Activated T-helper 1 cell treated with anti-CD3 and anti-CD28 coated beads, Interleukin-12 subunit alpha, Interleukin-12 subunit beta, Interleukin-2, Interleukin-4 antibody, amounts not matched to agents 30 ng/mL and 10 ng/mL and 1 ng/mL, durations not matched to agents 14 hours and 24 hours and 36 hours (primary cell): ENCODE measurements at regions not wholly inside any gene's neighbourhood (a gene's known extent, or its start where the extent isn't known, plus 50 kb on each side); places are given as distances from the start of the nearest gene placed in this dataset.

Source experiments
- DNase-seq: peaks from one replicate; pipeline ENCODE4 v3.0.0; 2021; ENCODE audit warnings: low spot score
- H3K27ac Mint-ChIP-seq: one replicate; pipeline ENCODE4 v1.8.0; 2021; ENCODE audit warnings: mild to moderate bottlenecking, mixed read lengths
- H3K27me3 Mint-ChIP-seq: one replicate; pipeline ENCODE4 v1.8.0; 2022; ENCODE audit warnings: mild to moderate bottlenecking, moderate library complexity, mixed read lengths; ENCODE audit not compliant: insufficient read depth
- H3K36me3 Mint-ChIP-seq: one replicate; pipeline ENCODE4 v1.8.0; 2021; ENCODE audit warnings: low read depth, mixed read lengths
- H3K4me1 Mint-ChIP-seq: one replicate; pipeline ENCODE4 v1.8.0; 2021; ENCODE audit warnings: low read depth, mixed read lengths
- H3K4me3 Mint-ChIP-seq: one replicate; pipeline ENCODE4 v1.8.0; 2021; ENCODE audit warnings: mild to moderate bottlenecking, moderate library complexity, mixed read lengths
- H3K9me3 Mint-ChIP-seq: one replicate; pipeline ENCODE4 v1.8.0; 2021; ENCODE audit warnings: mixed read lengths
- intact Hi-C: fragments of 100-400 bp; cut with micrococcal nuclease; formaldehyde crosslinking; loops from one replicate; pipeline ENCODE4 v1.15.1; 2024

DNA sequence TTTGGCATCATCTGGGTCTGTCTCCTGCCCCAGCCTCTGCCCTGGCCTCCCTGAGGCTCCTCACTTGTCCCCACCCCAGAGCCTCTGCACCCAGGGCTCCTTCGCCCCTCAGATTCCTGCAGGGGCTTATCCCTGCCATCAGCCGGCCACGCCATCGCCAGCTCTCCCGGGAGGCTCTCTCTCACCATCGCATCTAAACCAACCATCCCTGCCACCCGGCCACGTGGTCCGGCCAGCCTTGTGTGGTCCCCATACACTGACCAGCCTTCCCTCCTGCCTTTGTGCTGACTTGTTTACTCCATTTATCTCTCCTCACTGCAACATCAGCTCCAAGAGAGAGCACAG is 134.3 kb upstream of the IQSEC1 start:
- Mint-ChIP-seq H3K9me3 (no peaks in the 10 kb centered on the region), H3K4me3 (no peak overlapping the region), H3K36me3 (no peaks in the 10 kb centered on the region)

DNA sequence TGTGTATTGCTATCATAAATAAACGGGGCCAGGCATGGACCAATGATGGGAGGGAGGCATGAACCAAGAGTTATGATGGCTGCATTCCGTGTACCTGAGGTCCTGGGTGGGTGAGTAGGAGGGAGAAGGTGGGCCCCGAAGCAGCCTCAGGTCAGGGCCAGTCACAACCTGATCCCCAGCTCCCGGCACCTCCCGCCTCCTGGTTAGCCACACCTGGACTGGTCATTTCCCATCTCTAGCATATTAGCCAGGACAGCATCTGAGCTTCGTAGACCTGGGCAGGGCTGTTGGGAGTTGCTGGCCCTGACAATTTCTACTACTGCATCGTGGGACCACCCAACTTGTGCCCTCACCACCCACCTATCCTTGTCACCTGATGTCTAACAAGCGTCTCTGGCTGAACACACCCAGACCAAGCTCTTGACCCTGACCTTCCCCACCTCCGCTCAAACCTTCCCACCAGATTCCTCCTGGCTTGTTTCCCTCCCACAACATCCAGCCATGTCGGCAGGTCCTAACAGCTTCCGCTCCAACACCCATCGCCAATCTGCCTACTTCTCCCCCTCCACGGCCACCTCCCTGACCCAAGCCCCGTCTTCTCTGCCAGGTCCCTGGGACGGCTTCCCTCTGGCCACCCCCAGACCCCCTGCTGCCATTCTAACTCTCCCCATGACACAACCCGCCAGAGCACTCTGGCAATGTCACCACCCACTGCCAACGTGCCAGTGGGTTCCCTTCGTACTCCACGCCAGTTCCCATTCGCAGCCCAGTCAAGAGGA is 133.8 kb upstream of the IQSEC1 start:
- Mint-ChIP-seq H3K4me1 (no peaks in the 10 kb centered on the region), H3K4me3 (no peak overlapping the region), H3K27ac (no peak overlapping the region), H3K9me3 (no peaks in the 10 kb centered on the region), H3K27me3 (peaks cover 21% of the 10 kb centered on the region), H3K36me3 (no peaks in the 10 kb centered on the region)
- DNase-seq, result no peak
- intact Hi-C loops, result no loop called here

More for the DNA sequence above, 134.3 kb upstream of the IQSEC1 start:
- DNase-seq, result no peak
- Mint-ChIP-seq H3K27ac (no peak overlapping the region), H3K4me1 (no peaks in the 10 kb centered on the region), H3K27me3 (peaks cover 17% of the 10 kb centered on the region)
- intact Hi-C loops, result no loop called here

DNA sequence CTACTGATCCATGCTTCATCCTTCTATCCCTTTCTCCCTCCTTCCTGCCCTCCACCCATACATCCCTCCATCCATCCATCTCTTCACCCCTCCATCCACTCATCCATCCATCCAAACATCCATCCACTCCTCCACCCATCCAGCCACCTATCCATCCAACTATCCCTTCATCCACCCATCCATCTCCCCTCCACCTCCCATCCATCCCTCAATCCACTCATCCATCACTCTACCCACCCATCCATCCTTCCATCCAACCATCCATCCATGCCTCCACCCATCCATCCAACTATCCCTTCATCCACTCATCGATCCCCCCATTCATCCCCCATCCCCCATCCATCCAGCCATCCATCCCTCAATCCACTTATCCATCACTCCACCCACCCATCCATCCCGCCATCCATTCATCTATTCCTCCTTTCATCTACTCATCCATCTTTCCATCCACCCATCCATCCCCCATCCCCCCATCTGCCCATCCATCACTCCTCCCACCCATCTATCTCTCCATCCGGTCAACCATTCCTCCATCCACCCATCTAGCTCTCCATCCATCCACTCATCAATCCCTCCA is 132.4 kb upstream of the IQSEC1 start:
- Mint-ChIP-seq H3K27ac (no peak overlapping the region), H3K9me3 (no peaks in the 10 kb centered on the region), H3K27me3 (peaks cover 22% of the 10 kb centered on the region), H3K4me1 (no peaks in the 10 kb centered on the region), H3K36me3 (no peaks in the 10 kb centered on the region), H3K4me3 (no peak overlapping the region)
- intact Hi-C loops, result no loop called here
- no peak for DNase-seq

DNA sequence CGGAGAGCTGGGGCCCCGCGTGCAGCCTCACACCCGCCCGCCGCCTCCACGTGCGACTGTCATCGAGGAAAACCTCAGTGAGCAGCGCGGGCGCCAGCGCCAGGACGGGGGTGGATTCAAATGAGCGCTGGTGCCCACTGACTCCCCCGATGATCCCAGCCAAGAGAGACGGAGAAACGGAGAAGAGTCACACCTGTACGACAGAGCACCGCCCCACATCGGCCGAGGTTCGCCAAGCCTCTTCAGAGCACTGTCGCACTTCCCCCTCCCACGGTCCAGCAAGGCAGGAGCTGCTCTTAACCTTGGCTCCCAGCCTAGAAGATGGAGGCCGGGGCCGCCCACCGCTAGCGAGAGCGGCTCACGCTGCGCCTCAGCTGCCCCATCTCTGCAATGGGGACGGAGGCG is 130.9 kb upstream of the IQSEC1 start:
- Mint-ChIP-seq H3K9me3 (no peaks in the 10 kb centered on the region), H3K4me3 (no peak overlapping the region), H3K36me3 (no peaks in the 10 kb centered on the region), H3K27ac (no peak overlapping the region), H3K4me1 (no peaks in the 10 kb centered on the region), H3K27me3 (peaks cover 22% of the 10 kb centered on the region)
- intact Hi-C loops, result no loop called here
- no peak for DNase-seq

DNA sequence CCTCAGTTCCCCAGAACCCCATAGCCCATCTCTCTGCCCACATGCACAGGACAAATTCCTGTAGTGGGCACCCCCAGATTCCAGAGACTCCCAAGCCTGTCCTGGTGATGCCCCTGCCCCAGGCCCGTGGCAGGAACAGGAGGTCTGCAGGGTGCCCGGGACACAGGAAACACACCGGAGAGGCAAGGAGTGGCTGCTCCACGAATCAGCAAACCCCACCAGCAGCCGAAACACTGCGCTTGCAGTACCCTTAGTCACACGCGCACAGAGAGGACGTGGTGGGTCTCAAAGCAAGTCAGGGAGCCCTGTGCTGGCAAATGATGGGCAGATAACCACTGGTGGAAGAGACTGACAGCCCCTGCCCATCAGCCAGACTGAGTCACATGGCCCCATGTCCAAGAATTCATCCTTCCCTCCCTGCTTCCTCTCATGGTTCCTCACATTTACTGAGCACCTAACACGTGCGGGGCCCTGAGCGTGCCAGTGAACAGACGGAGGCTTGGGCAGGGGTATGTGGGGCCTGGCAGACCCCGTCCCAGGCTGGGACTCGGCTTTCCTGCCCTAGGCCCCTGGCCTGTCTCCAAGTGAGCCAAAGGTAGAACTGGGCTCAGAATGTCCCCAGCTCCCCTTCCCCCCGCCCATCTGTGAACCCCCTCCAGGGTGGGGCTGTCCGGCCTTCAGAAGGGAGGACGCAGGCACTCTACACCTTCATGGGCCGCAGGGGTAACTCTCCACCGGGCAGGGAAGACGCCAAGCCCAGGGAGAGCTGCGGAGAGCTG is 130.4 kb upstream of the IQSEC1 start:
- Mint-ChIP-seq H3K9me3 (no peaks in the 10 kb centered on the region), H3K27ac (no peak overlapping the region), H3K36me3 (no peaks in the 10 kb centered on the region), H3K4me1 (no peaks in the 10 kb centered on the region), H3K4me3 (no peak overlapping the region), H3K27me3 (peaks cover 22% of the 10 kb centered on the region)
- DNase-seq, result no peak
- intact Hi-C loops, result no loop called here

DNA sequence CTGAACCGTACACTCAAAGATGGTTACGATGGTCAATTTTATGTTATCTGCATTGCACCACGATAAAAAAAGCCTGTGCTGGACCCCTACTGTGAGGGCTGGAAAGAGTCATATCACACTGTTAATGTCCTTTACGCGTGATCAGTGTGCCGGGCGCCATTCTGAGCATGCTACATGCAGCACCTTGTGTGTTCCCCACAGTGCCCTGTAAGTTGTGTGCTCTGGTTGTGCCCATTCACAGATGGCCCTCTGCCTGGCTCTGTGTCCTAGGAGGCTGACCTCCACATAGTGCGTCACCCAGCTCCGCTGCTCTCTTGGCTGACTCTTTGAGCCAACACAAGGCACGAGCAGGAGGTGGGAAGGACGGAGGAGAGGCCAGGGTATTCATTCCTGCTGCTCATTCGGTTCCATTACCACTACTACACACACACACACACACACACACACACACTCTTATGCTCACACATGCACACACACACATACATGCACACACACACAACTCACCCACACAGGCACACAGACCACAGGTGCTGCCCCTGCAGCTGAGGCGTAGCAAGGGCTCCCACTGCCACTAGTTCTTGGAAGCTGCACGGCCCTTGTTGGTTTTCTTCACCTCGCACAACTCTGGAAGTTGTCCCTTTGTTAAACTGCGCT is 129.6 kb upstream of the IQSEC1 start:
- no peaks in the 10 kb centered on the region for H3K9me3 Mint-ChIP-seq
- intact Hi-C loops, result no loop called here
- H3K27me3 Mint-ChIP-seq, result peaks cover 22% of the 10 kb centered on the region

DNA sequence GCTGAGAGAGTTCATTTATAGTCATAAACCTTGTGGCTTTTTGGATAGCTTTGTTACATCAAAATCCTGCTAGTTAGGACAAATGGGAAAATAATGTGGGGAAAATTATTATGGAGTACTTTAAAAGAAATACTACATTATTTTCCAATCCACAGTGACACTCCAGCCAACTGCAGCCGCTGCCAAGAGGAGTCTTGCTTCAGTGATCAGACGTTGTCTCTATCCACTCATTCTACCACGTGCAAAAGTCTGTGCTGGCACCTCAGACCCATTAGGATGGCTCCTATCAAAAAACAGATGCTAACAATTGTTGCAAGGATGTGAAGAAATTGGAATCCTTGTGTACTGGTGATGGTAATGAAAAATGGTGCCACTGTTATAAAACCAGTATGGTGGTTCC is 128.6 kb upstream of the IQSEC1 start:
- no peak for DNase-seq
- H3K4me3 Mint-ChIP-seq, result no peak overlapping the region
- intact Hi-C loops, result no loop called here

More for the DNA sequence above, 129.6 kb upstream of the IQSEC1 start:
- H3K4me3 Mint-ChIP-seq, result no peak overlapping the region
- H3K4me1 Mint-ChIP-seq, result no peaks in the 10 kb centered on the region
- H3K27ac Mint-ChIP-seq, result no peak overlapping the region
- H3K36me3 Mint-ChIP-seq, result no peaks in the 10 kb centered on the region
- DNase-seq, result no peak

DNA sequence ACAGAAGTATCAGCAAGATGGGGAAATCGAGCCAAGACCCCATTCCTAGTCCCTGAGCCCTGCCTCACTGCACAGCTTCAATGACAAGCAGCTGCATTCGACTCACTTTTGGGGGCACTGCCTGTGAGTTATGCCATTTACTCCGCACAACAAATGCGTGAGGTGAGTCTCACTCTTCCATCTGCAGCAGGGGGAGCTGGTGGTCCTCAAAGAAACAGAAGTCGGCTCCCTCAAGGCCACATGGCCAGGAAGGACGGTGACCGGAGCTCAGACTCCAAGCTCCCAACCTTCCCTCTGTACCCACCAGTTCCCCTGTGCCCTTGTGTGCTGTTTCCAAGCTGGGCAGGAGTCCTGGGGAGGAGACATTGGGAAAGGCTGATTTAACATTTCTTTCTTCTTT is 127.7 kb upstream of the IQSEC1 start:
- Mint-ChIP-seq H3K4me1 (no peaks in the 10 kb centered on the region), H3K36me3 (no peaks in the 10 kb centered on the region), H3K4me3 (no peak overlapping the region), H3K27me3 (peaks cover 20% of the 10 kb centered on the region), H3K27ac (no peak overlapping the region), H3K9me3 (no peaks in the 10 kb centered on the region)
- intact Hi-C loops, result no loop called here
- DNase-seq, result no peak

More for the DNA sequence above, 128.6 kb upstream of the IQSEC1 start:
- H3K27me3 Mint-ChIP-seq, result peaks cover 20% of the 10 kb centered on the region
- H3K36me3 Mint-ChIP-seq, result no peaks in the 10 kb centered on the region
- H3K27ac Mint-ChIP-seq, result no peak overlapping the region
- no peaks in the 10 kb centered on the region for H3K9me3 Mint-ChIP-seq
- no peaks in the 10 kb centered on the region for H3K4me1 Mint-ChIP-seq

DNA sequence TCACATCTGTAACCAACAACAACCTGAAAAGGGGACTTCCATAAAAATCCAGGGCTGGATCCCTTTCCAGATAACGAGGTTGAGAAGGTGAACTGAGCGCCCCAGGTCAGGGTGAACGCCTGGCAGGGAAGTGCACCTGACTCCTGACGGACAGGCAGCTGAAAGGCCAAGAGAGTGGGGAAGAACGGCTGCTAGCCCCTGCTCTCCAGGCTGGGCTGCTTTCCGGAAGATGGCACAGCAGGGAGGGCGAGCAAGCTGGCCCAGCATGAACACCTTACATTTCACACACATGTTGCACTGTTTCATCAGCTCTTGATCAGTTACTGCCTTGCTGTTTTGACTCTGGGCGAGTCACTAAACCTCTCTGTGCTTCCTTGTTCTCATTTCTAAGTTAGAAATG is 127.2 kb upstream of the IQSEC1 start:
- DNase-seq, result no peak
- Mint-ChIP-seq H3K4me1 (peaks cover 3% of the 10 kb centered on the region), H3K36me3 (no peaks in the 10 kb centered on the region), H3K27ac (no peak overlapping the region), H3K4me3 (no peak overlapping the region), H3K9me3 (no peaks in the 10 kb centered on the region), H3K27me3 (peaks cover 18% of the 10 kb centered on the region)
- intact Hi-C loops, result no loop called here

DNA sequence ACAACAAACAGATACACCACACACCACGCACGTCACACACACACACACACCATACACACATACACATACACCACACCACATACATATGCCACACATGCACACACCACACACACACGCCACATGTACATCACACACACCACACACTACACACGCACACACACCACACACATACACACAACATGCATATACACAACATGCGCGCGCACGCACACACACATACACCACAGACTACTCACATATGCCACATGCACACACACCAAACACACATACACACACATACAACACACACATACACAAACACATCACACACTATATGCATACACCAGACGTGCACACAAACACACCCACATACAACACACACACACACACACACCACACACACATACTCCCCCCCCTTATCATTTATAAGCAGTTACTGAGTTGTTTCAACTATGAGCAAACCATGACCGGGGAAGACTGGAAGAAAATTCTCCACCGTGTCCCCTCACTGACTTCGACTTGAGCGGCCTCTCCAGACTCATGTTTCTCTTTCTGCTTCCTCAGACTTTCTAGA is 126.7 kb upstream of the IQSEC1 start:
- Mint-ChIP-seq H3K27me3 (peaks cover 13% of the 10 kb centered on the region), H3K9me3 (no peaks in the 10 kb centered on the region), H3K36me3 (no peaks in the 10 kb centered on the region), H3K4me3 (no peak overlapping the region), H3K4me1 (peaks cover 5% of the 10 kb centered on the region), H3K27ac (no peak overlapping the region)
- no peak for DNase-seq
- intact Hi-C loops, result no loop called here

DNA sequence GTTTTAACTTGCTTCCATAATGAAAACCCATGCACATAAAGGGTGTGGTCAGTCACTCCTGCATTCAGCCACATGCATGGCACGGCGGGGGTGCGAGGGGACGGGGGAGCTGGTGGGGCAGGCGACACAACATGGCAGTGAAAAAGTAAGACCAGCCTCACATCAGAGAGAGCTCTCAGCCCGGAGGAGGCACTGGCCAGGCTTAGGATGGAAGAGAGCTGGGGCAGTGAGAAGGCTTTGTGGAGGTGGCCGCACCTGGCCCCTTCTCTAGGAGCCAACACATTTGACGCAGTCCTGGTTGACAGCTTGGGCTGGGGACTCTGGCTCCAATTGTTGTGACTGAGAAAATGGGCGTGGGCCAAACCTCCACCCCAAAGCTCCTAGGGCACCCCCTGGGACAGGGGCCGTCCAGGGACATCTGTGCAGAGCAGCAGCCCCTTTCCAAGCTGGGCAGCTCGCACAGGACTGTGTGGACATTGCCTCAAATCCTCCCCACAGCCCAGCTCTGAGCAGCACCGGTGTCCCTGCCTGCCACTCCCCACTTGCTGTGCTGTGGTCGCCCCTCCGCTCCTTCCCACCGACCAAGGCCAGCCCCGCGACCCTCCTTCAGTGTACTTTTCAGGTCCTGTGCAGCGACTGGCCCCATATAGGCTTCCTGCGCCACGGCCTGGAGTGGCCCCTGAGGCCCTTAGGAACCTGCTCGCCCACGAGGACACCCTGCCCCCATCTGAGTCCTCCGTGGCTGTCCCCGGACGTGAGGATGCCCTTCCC is 126.0 kb upstream of the IQSEC1 start:
- H3K4me1 Mint-ChIP-seq, result peaks cover 5% of the 10 kb centered on the region
- DNase-seq, result no peak
- intact Hi-C loops, result no loop called here
- H3K27me3 Mint-ChIP-seq, result peaks cover 10% of the 10 kb centered on the region
- no peaks in the 10 kb centered on the region for H3K36me3 Mint-ChIP-seq
- H3K4me3 Mint-ChIP-seq, result no peak overlapping the region
- H3K27ac Mint-ChIP-seq, result no peak overlapping the region
- H3K9me3 Mint-ChIP-seq, result no peaks in the 10 kb centered on the region

DNA sequence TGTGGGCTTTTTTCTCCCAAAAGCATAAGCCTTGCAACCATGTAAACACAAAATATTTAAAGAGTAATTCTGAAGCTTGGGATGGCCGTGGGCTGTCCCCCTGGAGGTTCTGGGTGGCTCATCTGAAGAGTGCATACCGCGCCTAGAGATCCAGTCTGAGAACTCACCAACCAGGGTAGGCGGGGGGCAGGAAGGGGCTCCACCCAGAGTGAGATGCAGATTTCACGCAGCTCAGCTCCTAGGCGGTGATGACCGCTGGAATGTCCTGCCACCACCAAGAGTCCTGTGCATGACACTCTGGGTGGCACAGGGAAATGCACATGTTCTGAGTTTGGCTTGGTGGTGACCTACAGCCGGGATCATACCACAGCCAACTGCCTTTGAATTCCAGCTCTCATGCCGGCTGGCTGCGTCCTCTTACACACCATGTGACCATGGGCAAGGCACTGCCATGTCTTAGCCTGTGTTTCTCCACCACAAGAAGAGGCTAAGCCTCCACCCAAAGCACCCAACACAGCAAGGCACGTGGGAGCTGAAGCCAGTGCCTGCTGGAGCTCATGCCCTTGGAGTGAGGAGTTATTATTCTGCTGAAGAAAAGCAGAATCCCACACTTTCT is 125.1 kb upstream of the IQSEC1 start:
- H3K9me3 Mint-ChIP-seq, result no peaks in the 10 kb centered on the region
- no peaks in the 10 kb centered on the region for H3K36me3 Mint-ChIP-seq
- H3K27me3 Mint-ChIP-seq, result peaks cover 10% of the 10 kb centered on the region
- no peak overlapping the region for H3K4me3 Mint-ChIP-seq
- intact Hi-C loops, result no loop called here
- DNase-seq, result no peak
- no peak overlapping the region for H3K27ac Mint-ChIP-seq
- peaks cover 5% of the 10 kb centered on the region for H3K4me1 Mint-ChIP-seq
